ENCODE measurements at regions not wholly inside any gene's neighbourhood (a gene's known extent, or its start where the extent isn't known, plus 50 kb on each side); places are given as distances from the start of the nearest gene placed in this dataset.

DNA sequence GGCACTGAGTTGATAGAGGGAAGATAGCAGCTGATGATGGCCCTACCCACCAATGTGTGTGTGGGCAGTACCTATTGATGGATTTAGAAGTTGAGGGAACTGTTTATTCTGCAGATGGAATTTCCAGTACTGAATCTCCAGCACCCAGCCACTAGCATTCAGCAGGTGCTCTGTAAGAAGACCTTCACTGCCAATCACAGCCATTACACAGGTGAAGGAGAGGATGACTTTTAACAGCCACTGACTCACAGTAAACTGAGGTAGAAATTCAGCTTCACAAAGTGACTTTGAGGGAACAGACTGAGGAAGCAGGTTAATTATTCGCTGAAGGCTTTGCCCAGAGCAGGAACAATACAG, 107.8 kb downstream of the GGTLC2 start:
- no peak for DNase-seq (ENCODE audit: low read depth)
- no peak overlapping the region for H3K4me3 ChIP-seq (ENCODE audit: low read length)
- TF ChIP-seq, protein P1, sequence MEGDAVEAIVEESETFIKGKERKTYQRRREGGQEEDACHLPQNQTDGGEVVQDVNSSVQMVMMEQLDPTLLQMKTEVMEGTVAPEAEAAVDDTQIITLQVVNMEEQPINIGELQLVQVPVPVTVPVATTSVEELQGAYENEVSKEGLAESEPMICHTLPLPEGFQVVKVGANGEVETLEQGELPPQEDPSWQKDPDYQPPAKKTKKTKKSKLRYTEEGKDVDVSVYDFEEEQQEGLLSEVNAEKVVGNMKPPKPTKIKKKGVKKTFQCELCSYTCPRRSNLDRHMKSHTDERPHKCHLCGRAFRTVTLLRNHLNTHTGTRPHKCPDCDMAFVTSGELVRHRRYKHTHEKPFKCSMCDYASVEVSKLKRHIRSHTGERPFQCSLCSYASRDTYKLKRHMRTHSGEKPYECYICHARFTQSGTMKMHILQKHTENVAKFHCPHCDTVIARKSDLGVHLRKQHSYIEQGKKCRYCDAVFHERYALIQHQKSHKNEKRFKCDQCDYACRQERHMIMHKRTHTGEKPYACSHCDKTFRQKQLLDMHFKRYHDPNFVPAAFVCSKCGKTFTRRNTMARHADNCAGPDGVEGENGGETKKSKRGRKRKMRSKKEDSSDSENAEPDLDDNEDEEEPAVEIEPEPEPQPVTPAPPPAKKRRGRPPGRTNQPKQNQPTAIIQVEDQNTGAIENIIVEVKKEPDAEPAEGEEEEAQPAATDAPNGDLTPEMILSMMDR (IDR thresholded peaks at IDR 0.05; ENCODE audit: insufficient read depth, low read depth, low read length, missing control alignments) = no peak

DNA sequence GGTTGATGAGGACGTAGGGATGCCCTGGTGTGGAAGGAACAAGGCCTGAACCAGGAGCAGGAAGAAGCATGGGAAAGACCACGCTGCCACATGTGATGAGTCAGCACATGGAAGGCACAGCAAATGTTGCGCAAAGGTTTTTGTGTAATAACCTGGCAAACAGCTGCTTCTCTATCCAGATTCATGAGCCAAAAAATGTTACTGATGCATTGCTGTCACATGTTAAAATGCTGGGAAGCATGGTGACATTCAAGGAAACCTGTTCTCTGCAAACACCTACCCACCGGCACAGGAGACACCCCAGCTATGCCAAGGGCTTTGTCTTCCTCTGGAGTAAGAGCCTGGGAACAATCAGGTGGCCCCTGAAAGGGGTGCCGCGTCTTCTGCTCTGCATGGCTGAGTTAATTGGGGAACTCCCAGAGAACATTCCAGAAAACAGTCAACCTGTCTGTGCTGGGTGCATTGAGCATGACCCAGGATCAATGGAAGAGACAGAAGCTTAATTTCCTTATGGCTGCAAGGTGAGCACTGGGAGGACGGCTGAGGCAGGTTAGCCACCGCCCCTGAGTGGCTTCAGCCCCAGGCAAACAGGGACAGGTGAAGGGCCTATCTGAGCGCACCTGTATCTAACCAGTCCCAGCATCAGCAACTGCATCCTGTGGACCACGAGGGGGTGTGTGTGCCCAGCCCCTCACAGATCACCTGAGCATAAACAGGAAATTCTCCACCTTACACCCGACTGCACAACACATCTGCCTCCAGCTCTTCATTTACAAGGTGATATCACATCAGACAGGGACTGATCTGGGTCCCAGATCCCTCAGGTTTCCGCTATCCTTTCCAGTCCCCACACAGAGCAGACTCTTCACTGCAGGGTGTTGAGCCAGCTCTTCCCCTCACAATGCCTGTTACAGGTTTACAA, 108.4 kb downstream of the GGTLC2 start:
- TF ChIP-seq, protein P1 (IDR thresholded peaks at IDR 0.05; ENCODE audit: insufficient read depth, low read depth, low read length, missing control alignments) = no peak
- H3K4me3 ChIP-seq (ENCODE audit: low read length) = no peak overlapping the region
- DNase-seq (ENCODE audit: low read depth) = peak; percentile 54

- H3K4me3 ChIP-seq (ENCODE audit: low read length) = no peak overlapping the region
- TF ChIP-seq, protein P1 (IDR thresholded peaks at IDR 0.05; ENCODE audit: insufficient read depth, low read depth, low read length, missing control alignments) = peak; percentile 72
- DNase-seq (ENCODE audit: low read depth) = peak; percentile 43
These were observed 109.3 kb downstream of the GGTLC2 start for GRCh38 chr22:22753526-22754267.

DNA sequence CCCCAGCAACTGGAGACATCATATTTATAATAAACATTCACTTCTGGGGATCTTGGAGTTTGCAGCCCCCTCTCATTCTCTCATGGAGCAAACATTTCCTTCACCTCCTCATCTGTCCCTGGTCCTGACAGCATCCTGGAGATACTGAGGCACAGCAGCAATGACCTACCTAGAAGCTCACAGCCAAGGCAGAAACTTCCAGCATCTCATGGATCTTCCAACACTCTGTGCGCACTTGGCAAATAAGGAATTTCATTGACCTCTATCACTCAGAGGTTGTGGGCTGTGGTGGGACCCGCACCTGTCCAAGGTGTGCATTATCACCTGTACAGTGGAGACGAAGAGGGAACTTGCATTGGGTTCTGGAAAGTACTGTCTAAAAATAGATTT, 109.8 kb downstream of the GGTLC2 start:
- H3K4me3 ChIP-seq (ENCODE audit: low read length) = no peak overlapping the region
- no peak for DNase-seq (ENCODE audit: low read depth)
- TF ChIP-seq, protein P1 (IDR thresholded peaks at IDR 0.05; ENCODE audit: insufficient read depth, low read depth, low read length, missing control alignments) = no peak

- TF ChIP-seq, protein P1 (IDR thresholded peaks at IDR 0.05; ENCODE audit: insufficient read depth, low read depth, low read length, missing control alignments) = no peak
- DNase-seq (ENCODE audit: low read depth) = no peak
- H3K4me3 ChIP-seq (ENCODE audit: low read length) = no peak overlapping the region
These were observed 110.8 kb downstream of the GGTLC2 start for GRCh38 chr22:22754961-22755777.

DNA sequence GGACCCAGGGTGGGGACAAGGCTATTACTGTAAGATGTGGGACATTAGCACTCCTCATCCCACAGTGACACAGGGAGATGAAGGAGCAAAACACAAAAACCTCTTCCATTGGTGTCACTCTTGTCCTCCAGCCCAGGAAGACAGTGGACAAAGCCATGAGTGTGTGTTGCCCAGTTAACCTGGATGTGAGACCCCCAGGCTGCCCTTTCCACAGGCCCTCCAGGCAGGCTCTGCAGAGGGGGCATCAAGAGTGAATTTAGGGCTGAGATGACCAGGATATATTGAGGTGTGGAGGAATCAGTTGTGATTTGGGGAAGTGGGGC, 111.3 kb downstream of the GGTLC2 start:
- TF ChIP-seq, protein P1 (IDR thresholded peaks at IDR 0.05; ENCODE audit: insufficient read depth, low read depth, low read length, missing control alignments) = no peak
- DNase-seq (ENCODE audit: low read depth) = no peak
- no peak overlapping the region for H3K4me3 ChIP-seq (ENCODE audit: low read length)
